HepG2 (cell line): ENCODE measurements at regions not wholly inside any gene's neighbourhood (a gene's known extent, or its start where the extent isn't known, plus 50 kb on each side); places are given as distances from the start of the nearest gene placed in this dataset.

Source experiments
- ATAC-seq: fragments of 200-7000 bp; cut with Tn5 transposase; 3 replicates; pipeline ENCODE4 v1.9.1; 2020; ENCODE audit warnings: mild to moderate bottlenecking, moderate library complexity
- BruUV-seq: library from RNA; stranded (reverse); fragments of 400-500 nt; replicated peaks from 2 replicates; lab custom pipeline; 2021; lab: Mats Ljungman, UMichigan
- CTCF ChIA-PET: fragments of 300-600 bp; formaldehyde crosslinking; extraction: SDS; loops from one replicate; lab custom pipeline; 2021; ENCODE audit warnings: low total read pairs, inconsistent platforms, low intra/inter-chr PET ratio; lab: Yijun Ruan, JAX
- POLR2A ChIA-PET: fragments of 350-600 bp; sonication (Branson Sonifier 250); formaldehyde crosslinking; loops from one replicate; lab custom pipeline; 2020; ENCODE audit warnings: antibody characterized with exemption, inconsistent platforms; lab: Yijun Ruan, JAX
- DNase-seq: peaks from one replicate; pipeline ENCODE4 v3.0.0-alpha.2; 2015; ENCODE audit warnings: low spot score
- FAIRE-seq: peaks from 3 replicates; lab custom pipeline; 2011; peaks lifted over from hg19 to GRCh38; lab: Jason Lieb, UNC
- H2AFZ ChIP-seq: one replicate; pipeline ENCODE4 v1.6.1; 2011; ENCODE audit warnings: low read length, inconsistent platforms
- H3K27ac ChIP-seq: fragments of 300-600 bp; 3 replicates; pipeline ENCODE4 v1.8.0; 2011; ENCODE audit warnings: mixed run types, mild to moderate bottlenecking, mixed read lengths, low read length, inconsistent platforms; ENCODE audit not compliant: insufficient read depth; ENCODE audit errors: extremely low read length
- H3K27me3 ChIP-seq, 2 experiments: fragments of 200-600 bp in 1 of 2; 2 replicates in 1 of 2; 3 replicates in 1 of 2; pipeline versions ENCODE4 v1.6.0 to v1.8.0; 2011; ENCODE audit warnings: low read length in 2 of 2, mild to moderate bottlenecking in 2 of 2, moderate library complexity in 2 of 2, inconsistent platforms in 1 of 2; ENCODE audit not compliant: insufficient read depth in 2 of 2, control insufficient read depth in 1 of 2
- H3K36me3 ChIP-seq, 2 experiments: fragments of 200-600 bp in 1 of 2; replicated peaks in 1 of 2; 2 replicates in 1 of 2; 3 replicates in 1 of 2; pipeline versions ENCODE4 v1.5.1 to v1.8.0; 2011; ENCODE audit warnings: low read length in 2 of 2, inconsistent platforms in 1 of 2; ENCODE audit not compliant: insufficient read depth in 2 of 2, control insufficient read depth in 1 of 2
- H3K4me1 ChIP-seq: 2 replicates; pipeline ENCODE4 v1.5.1; 2012; ENCODE audit warnings: low read length, inconsistent platforms; ENCODE audit not compliant: insufficient read depth
- H3K4me2 ChIP-seq: 2 replicates; pipeline ENCODE4 v1.6.0; 2011; ENCODE audit warnings: low read depth, low read length, inconsistent platforms
- H3K4me3 ChIP-seq, 3 experiments: fragments of 200-600 bp in 1 of 3; sonication (generic), shearing (Covaris generic) in 1 of 3; replicated peaks in 1 of 3; 2 replicates each; pipeline ENCODE4 v1.5.1; 2011 to 2016; ENCODE audit warnings: low read length in 3 of 3, inconsistent platforms in 2 of 3, low read depth in 2 of 3, mild to moderate bottlenecking in 2 of 3, control low read depth in 1 of 3, mixed read lengths in 1 of 3; ENCODE audit not compliant: insufficient read depth in 1 of 3
- H3K79me2 ChIP-seq: one replicate; pipeline ENCODE4 v1.6.1; 2011; ENCODE audit warnings: low read length, inconsistent platforms; ENCODE audit not compliant: insufficient read depth
- H3K9ac ChIP-seq: 2 replicates; pipeline ENCODE4 v1.6.0; 2011; ENCODE audit warnings: mild to moderate bottlenecking, low read depth, low read length, inconsistent platforms; ENCODE audit not compliant: insufficient read depth
- H3K9me3 ChIP-seq: 2 replicates; pipeline ENCODE4 v1.5.1; 2012; ENCODE audit warnings: mild to moderate bottlenecking, low read length
- H4K20me1 ChIP-seq: 2 replicates; pipeline ENCODE4 v1.6.0; 2011; ENCODE audit warnings: inconsistent platforms, mild to moderate bottlenecking, low read length, moderate library complexity; ENCODE audit not compliant: insufficient read depth
- EP300 ChIP-seq, 3 experiments: sonication (generic) in 1 of 3; formaldehyde crosslinking in 1 of 3; IDR thresholded peaks; 2 replicates each; pipeline versions ENCODE4 v1.5.1 to v1.6.1; 2011 to 2020; ENCODE audit warnings: low read depth in 2 of 3, low read length in 2 of 3, borderline replicate concordance in 1 of 3, improper control_type of control experiment in 1 of 3, mild to moderate bottlenecking in 1 of 3, missing genetic modification reagents in 1 of 3, moderate library complexity in 1 of 3
- FOXA1 ChIP-seq, 2 experiments: fragments of 450-650 bp in 1 of 2; sonication (generic) in 1 of 2; formaldehyde crosslinking in 1 of 2; IDR thresholded peaks; 2 replicates each; pipeline versions ENCODE4 v1.4.0 to v1.6.1; 2016 to 2020; ENCODE audit warnings: missing genetic modification reagents in 1 of 2
- RELA ChIP-seq: sonication (generic); formaldehyde crosslinking; IDR thresholded peaks from 2 replicates; pipeline ENCODE4 v1.4.0; 2020; ENCODE audit warnings: missing genetic modification reagents
- SIX1 ChIP-seq: sonication (generic); formaldehyde crosslinking; IDR thresholded peaks from 2 replicates; pipeline ENCODE4 v1.4.0; 2020; ENCODE audit warnings: missing genetic modification reagents, borderline replicate concordance
- ZFX ChIP-seq: sonication (generic); formaldehyde crosslinking; IDR thresholded peaks from 2 replicates; pipeline ENCODE4 v1.4.0; 2020; ENCODE audit warnings: mild to moderate bottlenecking, low read depth, missing genetic modification reagents, moderate library complexity
- WGBS: methylation state at CpG from one replicate; pipeline ENCODE4 v1.1.6; 2017; ENCODE audit warnings: low lambda C conversion rate; 5-methylcytosine and 5-hydroxymethylcytosine counted together
- in situ Hi-C: cut with HindIII; loops from 2 replicates; pipeline ENCODE4 v1.10.0; 2017; ENCODE audit warnings: low pct_unique_long_range_greater_than_20kb; ENCODE audit not compliant: extremely low pct_ligation_motif_present
- intact Hi-C: fragments of 100-400 bp; cut with micrococcal nuclease; formaldehyde crosslinking; loops from one replicate; pipeline ENCODE4 v1.10.0; 2022; ENCODE audit not compliant: unreplicated experiment
- TF ChIP-seq, protein P1 (sequence below): sonication (generic); formaldehyde crosslinking; conservative IDR thresholded peaks from 2 replicates; pipeline ENCODE4 v1.4.0; 2020; ENCODE audit warnings: mild to moderate bottlenecking, missing genetic modification reagents, moderate library complexity

DNA sequence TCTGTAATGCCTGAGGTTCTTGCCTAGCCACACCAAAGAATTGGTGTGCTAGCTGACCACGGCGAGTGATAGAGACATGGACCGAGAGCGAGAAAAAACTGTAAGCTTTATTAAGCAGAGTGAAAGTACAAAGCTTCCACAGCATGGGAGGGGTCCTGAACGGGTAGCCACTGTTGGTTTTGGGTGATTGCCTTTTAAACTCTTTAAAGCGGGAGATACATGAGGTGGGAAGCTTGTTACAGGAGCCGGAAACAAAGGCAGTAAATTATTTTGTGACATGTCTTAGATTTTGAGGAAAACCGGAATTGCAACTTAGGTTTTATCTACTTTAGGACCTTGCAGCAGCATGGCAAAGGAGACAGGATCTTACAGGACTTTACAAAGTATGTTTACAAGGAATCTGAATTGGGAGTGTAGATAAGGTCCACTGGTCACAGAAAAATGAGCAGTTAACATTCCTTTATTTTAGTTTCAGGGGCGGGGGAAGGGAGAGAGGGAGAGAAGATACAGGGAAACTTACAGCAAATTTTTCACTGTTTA, 252.7 kb upstream of the MBL2 start:
- Histone ChIP-seq H4K20me1 (no peaks in the 10 kb centered on the region), H3K9ac (peak overlapping the region; percentile 55), H3K27me3 (no peaks in the 10 kb centered on the region), H3K4me3 (peak overlapping the region; percentile 40 to 55 (median 42); a peak in 4 of 6 replicates), H3K27ac (peak overlapping the region; percentile 42), H3K36me3 (no peaks in the 10 kb centered on the region), H2AFZ (peak overlapping the region; percentile 95), H3K4me1 (peaks cover 27% of the 10 kb centered on the region), H3K4me2 (peak overlapping the region; percentile 74), H3K9me3 (no peaks in the 10 kb centered on the region), H3K79me2 (no peaks in the 10 kb centered on the region)
- in situ Hi-C loops (no loop called here), intact Hi-C loops (loop anchor here (5.0 kb wide), 1 partner anchor 73 kb away; no protein-coding TSS in a partner anchor)
- ATAC-seq (peak; percentile 71), FAIRE-seq (peak; percentile 51), DNase-seq (peak; percentile 12)
- CTCF ChIA-PET = no interaction called here
- 19% methylated on average over 9 of the region's 9 CpGs for WGBS
- TF ChIP-seq ZFX (no peak), SIX1 (CRISPR knock-in tag) (no peak), RELA (no peak), FOXA1 (IDR thresholded peaks at IDR 0.05) (no peak), FOXA1 (CRISPR knock-in tag; IDR thresholded peaks at IDR 0.05) (no peak), EP300 (IDR thresholded peaks at IDR 0.05; ENCODE audit: low read depth in 2 of 2, low read length in 2 of 2) (peak in 1 of 2 experiments; percentile 46; a peak in 1 of 4 replicates), EP300 (CRISPR knock-in tag; IDR thresholded peaks at IDR 0.05; ENCODE audit: borderline replicate concordance) (no peak)
- TF ChIP-seq, protein P1, sequence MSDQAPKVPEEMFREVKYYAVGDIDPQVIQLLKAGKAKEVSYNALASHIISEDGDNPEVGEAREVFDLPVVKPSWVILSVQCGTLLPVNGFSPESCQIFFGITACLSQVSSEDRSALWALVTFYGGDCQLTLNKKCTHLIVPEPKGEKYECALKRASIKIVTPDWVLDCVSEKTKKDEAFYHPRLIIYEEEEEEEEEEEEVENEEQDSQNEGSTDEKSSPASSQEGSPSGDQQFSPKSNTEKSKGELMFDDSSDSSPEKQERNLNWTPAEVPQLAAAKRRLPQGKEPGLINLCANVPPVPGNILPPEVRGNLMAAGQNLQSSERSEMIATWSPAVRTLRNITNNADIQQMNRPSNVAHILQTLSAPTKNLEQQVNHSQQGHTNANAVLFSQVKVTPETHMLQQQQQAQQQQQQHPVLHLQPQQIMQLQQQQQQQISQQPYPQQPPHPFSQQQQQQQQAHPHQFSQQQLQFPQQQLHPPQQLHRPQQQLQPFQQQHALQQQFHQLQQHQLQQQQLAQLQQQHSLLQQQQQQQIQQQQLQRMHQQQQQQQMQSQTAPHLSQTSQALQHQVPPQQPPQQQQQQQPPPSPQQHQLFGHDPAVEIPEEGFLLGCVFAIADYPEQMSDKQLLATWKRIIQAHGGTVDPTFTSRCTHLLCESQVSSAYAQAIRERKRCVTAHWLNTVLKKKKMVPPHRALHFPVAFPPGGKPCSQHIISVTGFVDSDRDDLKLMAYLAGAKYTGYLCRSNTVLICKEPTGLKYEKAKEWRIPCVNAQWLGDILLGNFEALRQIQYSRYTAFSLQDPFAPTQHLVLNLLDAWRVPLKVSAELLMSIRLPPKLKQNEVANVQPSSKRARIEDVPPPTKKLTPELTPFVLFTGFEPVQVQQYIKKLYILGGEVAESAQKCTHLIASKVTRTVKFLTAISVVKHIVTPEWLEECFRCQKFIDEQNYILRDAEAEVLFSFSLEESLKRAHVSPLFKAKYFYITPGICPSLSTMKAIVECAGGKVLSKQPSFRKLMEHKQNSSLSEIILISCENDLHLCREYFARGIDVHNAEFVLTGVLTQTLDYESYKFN (CRISPR knock-in tag) = 0 out of 2 replicates have a peak, but pooled peaks have one; percentile 19
- no TSS peak for BruUV-seq
- POLR2A ChIA-PET = no interaction called here
